Suprapubic skin (tissue), 4 donors: ENCODE measurements at regions not wholly inside any gene's neighbourhood (a gene's known extent, or its start where the extent isn't known, plus 50 kb on each side); places are given as distances from the start of the nearest gene placed in this dataset.

ENCODE experiments used
- DNase-seq, 2 donors: peaks; one replicate each; pipeline ENCODE4 v3.0.0-alpha.2; 2019; ENCODE audit warnings: low spot score in 2 of 2
- H3K27ac ChIP-seq: fragments of 200-600 bp; sonication (generic); one replicate; pipeline ENCODE4 v1.5.1; 2019
- H3K27me3 ChIP-seq: fragments of 200-600 bp; sonication (generic); one replicate; pipeline ENCODE4 v1.5.1; 2019
- H3K36me3 ChIP-seq: fragments of 200-600 bp; sonication (generic); one replicate; pipeline ENCODE4 v1.5.1; 2019
- H3K4me1 ChIP-seq: fragments of 200-600 bp; sonication (generic); one replicate; pipeline ENCODE4 v1.5.1; 2019
- H3K4me3 ChIP-seq: fragments of 200-600 bp; sonication (generic); one replicate; pipeline ENCODE4 v1.5.1; 2019; ENCODE audit warnings: mild to moderate bottlenecking
- H3K9me3 ChIP-seq: fragments of 200-600 bp; sonication (generic); one replicate; pipeline ENCODE4 v1.5.1; 2019
- CTCF ChIP-seq, 2 donors: fragments of 200-600 bp in 1 of 2; fragments of 450-650 bp in 1 of 2; sonication (generic) in 1 of 2; IDR thresholded peaks; one replicate each; pipeline ENCODE4 v1.5.1; 2016 to 2019; ENCODE audit warnings: antibody characterized with exemption in 2 of 2, mild to moderate bottlenecking in 1 of 2, moderate library complexity in 1 of 2
- EP300 ChIP-seq: sonication (generic); formaldehyde crosslinking; IDR thresholded peaks from one replicate; pipeline ENCODE4 v1.6.1; 2017; ENCODE audit warnings: antibody characterized with exemption
- POLR2A ChIP-seq, 2 donors: fragments of 450-650 bp; IDR thresholded peaks; one replicate each; pipeline ENCODE4 v1.6.1; 2017; ENCODE audit warnings: antibody characterized with exemption in 2 of 2, mild to moderate bottlenecking in 2 of 2, moderate library complexity in 2 of 2
- POLR2AphosphoS5 ChIP-seq, 3 donors: sonication (generic); formaldehyde crosslinking; IDR thresholded peaks; one replicate each; pipeline ENCODE4 v1.6.1; 2017; ENCODE audit warnings: antibody characterized with exemption in 3 of 3
- WGBS: methylation state at CpG from one replicate; pipeline ENCODE4 v1.1.5; 2018; 5-methylcytosine and 5-hydroxymethylcytosine counted together

GRCh38 chr17:79385962-79386563 lies 224.8 kb downstream of the RBFOX3 start:
- Histone ChIP-seq H3K4me1 (no peaks in the 10 kb centered on the region), H3K27me3 (peaks cover 87% of the 10 kb centered on the region), H3K36me3 (no peaks in the 10 kb centered on the region), H3K9me3 (no peaks in the 10 kb centered on the region), H3K27ac (no peak overlapping the region), H3K4me3 (no peak overlapping the region)
- TF ChIP-seq CTCF (IDR thresholded peaks at IDR 0.05), result no peak
- no peak for TF ChIP-seq EP300
- no peak for TF ChIP-seq POLR2A (IDR thresholded peaks at IDR 0.05)
- no peak for TF ChIP-seq POLR2AphosphoS5 (IDR thresholded peaks at IDR 0.05)
- WGBS, result 95% methylated on average over 5 of the region's 5 CpGs
- no peak for DNase-seq

- no peak for DNase-seq
- Histone ChIP-seq H3K4me3 (no peak overlapping the region), H3K9me3 (no peaks in the 10 kb centered on the region), H3K4me1 (no peaks in the 10 kb centered on the region), H3K27ac (no peak overlapping the region), H3K27me3 (peaks cover 86% of the 10 kb centered on the region), H3K36me3 (no peaks in the 10 kb centered on the region)
- TF ChIP-seq EP300 (no peak), POLR2A (IDR thresholded peaks at IDR 0.05) (no peak), CTCF (IDR thresholded peaks at IDR 0.05) (no peak), POLR2AphosphoS5 (IDR thresholded peaks at IDR 0.05) (no peak)
- WGBS, result 49% methylated on average over 5 of the region's 9 CpGs
Observed at GRCh38 chr17:79382313-79382712, 228.5 kb downstream of the RBFOX3 start.

GRCh38 chr17:79379700-79380445 lies 231.0 kb downstream of the RBFOX3 start:
- H3K36me3 ChIP-seq, result no peaks in the 10 kb centered on the region
- no peak for DNase-seq
- H3K4me3 ChIP-seq, result no peak overlapping the region
- H3K27me3 ChIP-seq, result peaks cover 98% of the 10 kb centered on the region
- TF ChIP-seq POLR2AphosphoS5 (IDR thresholded peaks at IDR 0.05), result no peak
- H3K27ac ChIP-seq, result no peak overlapping the region
- 79% methylated on average over 20 of the region's 21 CpGs for WGBS
- H3K9me3 ChIP-seq, result no peaks in the 10 kb centered on the region
- H3K4me1 ChIP-seq, result no peaks in the 10 kb centered on the region

GRCh38 chr17:79377230-79377786 lies 233.5 kb downstream of the RBFOX3 start:
- H3K27ac ChIP-seq, result no peak overlapping the region
- H3K36me3 ChIP-seq, result no peaks in the 10 kb centered on the region
- H3K4me1 ChIP-seq, result no peaks in the 10 kb centered on the region
- peaks cover 98% of the 10 kb centered on the region for H3K27me3 ChIP-seq
- no peak for DNase-seq
- H3K9me3 ChIP-seq, result no peaks in the 10 kb centered on the region
- WGBS, result 71% methylated on average over 24 of the region's 25 CpGs
- no peak for TF ChIP-seq EP300
- no peak for TF ChIP-seq CTCF (IDR thresholded peaks at IDR 0.05)
- no peak for TF ChIP-seq POLR2AphosphoS5 (IDR thresholded peaks at IDR 0.05)
- TF ChIP-seq POLR2A (IDR thresholded peaks at IDR 0.05), result no peak
- no peak overlapping the region for H3K4me3 ChIP-seq

- peaks cover 97% of the 10 kb centered on the region for H3K27me3 ChIP-seq
- no peaks in the 10 kb centered on the region for H3K36me3 ChIP-seq
- no peaks in the 10 kb centered on the region for H3K4me1 ChIP-seq
- no peaks in the 10 kb centered on the region for H3K9me3 ChIP-seq
- H3K4me3 ChIP-seq, result no peak overlapping the region
- H3K27ac ChIP-seq, result no peak overlapping the region
- 40% methylated on average over 6 of the region's 6 CpGs for WGBS
- TF ChIP-seq POLR2A (IDR thresholded peaks at IDR 0.05), result no peak
- TF ChIP-seq EP300, result no peak
- no peak for TF ChIP-seq POLR2AphosphoS5 (IDR thresholded peaks at IDR 0.05)
- TF ChIP-seq CTCF (IDR thresholded peaks at IDR 0.05), result no peak
- no peak for DNase-seq
Observed at GRCh38 chr17:79374807-79375206, 236.0 kb downstream of the RBFOX3 start.
